ENCODE measurements at regions not wholly inside any gene's neighbourhood (a gene's known extent, or its start where the extent isn't known, plus 50 kb on each side); places are given as distances from the start of the nearest gene placed in this dataset.

DNA sequence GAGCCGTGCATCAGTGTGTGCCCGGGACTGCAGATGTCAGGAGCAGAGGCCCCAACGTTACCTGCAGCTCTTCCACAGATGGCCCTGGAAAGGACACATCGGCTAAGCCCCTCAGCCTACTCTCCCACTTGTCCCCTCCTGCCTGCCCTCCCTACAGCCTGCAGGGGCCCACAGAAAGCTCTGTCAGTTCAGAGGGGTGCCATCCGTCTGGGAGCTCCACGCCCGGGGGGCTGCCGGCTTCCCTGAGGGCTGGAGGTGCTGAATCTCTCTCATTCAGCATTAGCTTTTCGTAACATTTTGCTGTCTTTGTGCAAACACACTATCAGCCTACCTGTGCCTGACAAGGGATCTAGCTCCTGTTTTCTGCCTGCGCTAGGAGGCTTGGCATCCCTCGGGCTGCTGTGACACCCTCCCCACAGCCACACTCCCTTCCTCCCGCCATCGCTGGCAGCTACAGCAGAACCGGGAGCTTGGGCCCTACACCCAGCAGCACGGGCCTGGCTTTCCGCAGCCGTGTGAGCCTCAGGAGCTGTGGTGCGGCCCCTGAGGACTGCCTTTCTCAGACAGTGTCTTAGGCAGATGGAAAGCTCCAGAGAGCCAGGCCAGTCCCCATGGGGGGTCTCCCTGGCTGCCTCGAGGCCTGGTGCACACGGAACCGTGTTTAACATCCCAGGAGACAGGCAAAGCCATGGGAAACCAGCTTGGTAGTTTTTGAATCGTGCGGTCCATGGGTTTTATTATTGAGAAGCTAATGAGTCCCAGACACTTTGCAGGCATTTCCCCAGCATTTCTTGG, 198.3 kb upstream of the B3GAT1 start:
- TF ChIP-seq, protein P1, sequence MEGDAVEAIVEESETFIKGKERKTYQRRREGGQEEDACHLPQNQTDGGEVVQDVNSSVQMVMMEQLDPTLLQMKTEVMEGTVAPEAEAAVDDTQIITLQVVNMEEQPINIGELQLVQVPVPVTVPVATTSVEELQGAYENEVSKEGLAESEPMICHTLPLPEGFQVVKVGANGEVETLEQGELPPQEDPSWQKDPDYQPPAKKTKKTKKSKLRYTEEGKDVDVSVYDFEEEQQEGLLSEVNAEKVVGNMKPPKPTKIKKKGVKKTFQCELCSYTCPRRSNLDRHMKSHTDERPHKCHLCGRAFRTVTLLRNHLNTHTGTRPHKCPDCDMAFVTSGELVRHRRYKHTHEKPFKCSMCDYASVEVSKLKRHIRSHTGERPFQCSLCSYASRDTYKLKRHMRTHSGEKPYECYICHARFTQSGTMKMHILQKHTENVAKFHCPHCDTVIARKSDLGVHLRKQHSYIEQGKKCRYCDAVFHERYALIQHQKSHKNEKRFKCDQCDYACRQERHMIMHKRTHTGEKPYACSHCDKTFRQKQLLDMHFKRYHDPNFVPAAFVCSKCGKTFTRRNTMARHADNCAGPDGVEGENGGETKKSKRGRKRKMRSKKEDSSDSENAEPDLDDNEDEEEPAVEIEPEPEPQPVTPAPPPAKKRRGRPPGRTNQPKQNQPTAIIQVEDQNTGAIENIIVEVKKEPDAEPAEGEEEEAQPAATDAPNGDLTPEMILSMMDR (IDR thresholded peaks at IDR 0.05 in 4 of 5, conservative IDR thresholded peaks at IDR 0.05 in 1 of 5): no peak
- TF ChIP-seq POLR2A (IDR thresholded peaks at IDR 0.05): no peak
